Activated T-cell treated with anti-CD3 and anti-CD28 coated beads, Interleukin-2, amount 50 U/mL, for 4 hours (primary cell): ENCODE measurements at regions not wholly inside any gene's neighbourhood (a gene's known extent, or its start where the extent isn't known, plus 50 kb on each side); places are given as distances from the start of the nearest gene placed in this dataset.
"Not testable (repeated sequence)": the region's sequence is repeated elsewhere in the genome, so short reads cannot be mapped to it uniquely, and the experiment has no call there.

Experiments used
- ATAC-seq, 2 donors: fragments of 200-7000 bp; cut with Tn5 transposase; one replicate each; pipeline ENCODE4 v1.10.0; 2021
- DNase-seq: peaks from one replicate; pipeline ENCODE4 v3.0.0-alpha.2; 2020
- H3K27me3 Mint-ChIP-seq: one replicate; pipeline ENCODE4 v1.8.0; 2021; ENCODE audit warnings: low read depth, mixed read lengths
- H3K36me3 Mint-ChIP-seq: one replicate; pipeline ENCODE4 v1.8.0; 2022; ENCODE audit warnings: mixed read lengths; ENCODE audit not compliant: insufficient read depth
- H3K4me1 Mint-ChIP-seq: one replicate; pipeline ENCODE4 v1.8.0; 2021; ENCODE audit warnings: low read depth, mixed read lengths
- H3K4me3 Mint-ChIP-seq: one replicate; pipeline ENCODE4 v1.8.0; 2021; ENCODE audit warnings: mild to moderate bottlenecking, moderate library complexity, mixed read lengths
- H3K9me3 Mint-ChIP-seq: one replicate; pipeline ENCODE4 v1.8.0; 2021; ENCODE audit warnings: mixed read lengths

DNA sequence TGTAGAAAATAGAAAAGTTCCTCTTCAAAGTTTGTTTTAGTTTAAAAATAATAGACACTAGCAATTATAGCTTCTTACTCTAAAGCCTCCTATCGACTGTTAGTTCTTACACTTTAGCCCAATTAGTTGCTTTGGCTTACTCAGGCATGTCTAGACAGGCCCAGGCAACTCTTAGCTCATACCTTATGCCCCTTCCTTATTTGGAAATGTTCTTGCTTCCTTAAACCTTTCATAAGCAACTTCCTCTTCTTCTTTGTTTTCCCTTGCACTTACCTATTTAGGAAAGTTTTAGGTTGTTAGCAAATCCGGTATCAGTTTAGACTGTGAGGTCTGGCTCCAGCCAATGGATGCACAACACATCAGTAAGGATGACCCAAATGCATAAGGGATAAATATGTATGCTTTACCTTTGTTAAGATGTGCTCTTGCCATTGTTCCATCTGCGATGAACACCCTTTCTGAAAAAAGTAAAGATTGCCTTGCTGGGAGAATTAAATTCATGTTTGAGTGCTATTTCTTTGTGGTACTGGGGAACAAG lies 1277.5 kb upstream of the CNTN5 start:
- no peak for ATAC-seq
- Mint-ChIP-seq H3K4me3 (no peak overlapping the region), H3K36me3 (no peaks in the 10 kb centered on the region), H3K27me3 (no peaks in the 10 kb centered on the region), H3K9me3 (peaks cover 27% of the 10 kb centered on the region), H3K4me1 (no peaks in the 10 kb centered on the region)
- DNase-seq: no peak

DNA sequence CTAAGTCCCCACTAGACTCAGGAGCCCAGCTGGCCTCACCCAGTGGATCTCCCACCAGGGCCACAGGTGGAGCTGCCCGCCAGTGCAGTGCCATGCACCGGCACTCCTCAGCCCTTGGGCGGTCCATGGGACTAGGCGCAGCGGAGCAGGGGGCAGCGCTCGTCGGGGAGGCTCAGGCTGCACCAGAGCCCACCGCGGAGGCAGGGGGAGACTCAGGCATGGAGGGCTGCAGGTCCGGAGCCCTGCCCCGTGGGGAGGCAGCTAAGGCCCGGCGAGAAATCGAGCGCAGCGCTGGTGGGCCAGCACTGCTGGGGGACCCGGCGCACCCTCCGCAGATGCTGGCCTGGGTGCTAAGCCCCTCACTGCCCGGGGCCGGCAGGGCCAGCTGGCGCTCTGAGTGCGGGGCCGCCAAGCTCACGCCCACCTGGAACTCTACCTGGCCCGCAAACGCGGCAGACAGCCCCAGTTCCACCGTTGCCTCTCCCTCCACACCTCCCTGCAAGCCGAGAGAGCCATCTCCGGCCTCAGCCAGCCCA lies 1275.2 kb upstream of the CNTN5 start:
- H3K9me3 Mint-ChIP-seq: peaks cover 13% of the 10 kb centered on the region
- ATAC-seq: no peak
- no peaks in the 10 kb centered on the region for H3K36me3 Mint-ChIP-seq
- DNase-seq: no peak
- no peaks in the 10 kb centered on the region for H3K4me1 Mint-ChIP-seq
- no peak overlapping the region for H3K4me3 Mint-ChIP-seq
- H3K27me3 Mint-ChIP-seq: no peaks in the 10 kb centered on the region

DNA sequence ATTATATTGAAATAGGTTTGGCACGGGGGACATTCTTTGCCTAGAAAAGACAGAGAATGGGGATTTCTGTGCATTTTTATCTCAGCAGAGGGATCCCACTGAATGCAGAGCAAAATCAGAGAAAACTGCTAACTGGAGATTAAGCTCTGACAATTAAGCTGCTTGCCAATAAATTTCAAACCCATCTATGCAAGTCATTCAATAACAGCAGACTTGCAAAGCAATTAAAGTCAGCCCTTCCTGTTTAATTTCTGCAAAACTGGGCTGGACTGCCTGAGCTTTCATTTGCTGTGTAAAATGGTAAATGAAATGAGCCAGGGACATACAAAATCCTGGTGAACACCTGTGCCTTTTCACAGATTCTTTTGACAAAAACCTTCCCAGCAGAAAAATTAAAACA lies 1273.9 kb upstream of the CNTN5 start:
- Mint-ChIP-seq H3K36me3 (no peaks in the 10 kb centered on the region), H3K9me3 (peaks cover 13% of the 10 kb centered on the region), H3K4me3 (no peak overlapping the region), H3K27me3 (no peaks in the 10 kb centered on the region), H3K4me1 (no peaks in the 10 kb centered on the region)
- ATAC-seq (no peak), DNase-seq (no peak)

DNA sequence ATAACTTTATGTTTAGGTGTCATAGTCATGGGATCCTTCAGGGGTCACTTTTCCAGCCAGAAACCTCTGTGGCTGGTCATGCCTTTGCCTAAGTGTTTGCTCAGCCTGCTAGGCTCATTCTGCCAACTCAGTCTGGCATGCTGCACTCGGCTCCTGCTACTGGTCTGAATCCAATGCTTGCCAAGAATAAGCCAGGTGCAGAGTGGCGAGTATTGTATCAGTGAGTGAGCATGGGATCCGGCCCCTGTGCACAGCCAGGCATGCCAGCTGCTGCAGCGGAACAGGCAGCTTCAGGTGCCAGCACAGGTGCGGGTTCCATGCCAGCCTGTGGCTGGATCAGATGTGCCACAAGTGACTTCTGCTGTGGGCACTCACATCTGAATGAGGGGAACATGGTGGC lies 1269.3 kb upstream of the CNTN5 start:
- Mint-ChIP-seq H3K27me3 (no peaks in the 10 kb centered on the region), H3K4me1 (no peaks in the 10 kb centered on the region), H3K9me3 (no peaks in the 10 kb centered on the region), H3K4me3 (no peak overlapping the region), H3K36me3 (no peaks in the 10 kb centered on the region)
- ATAC-seq: no peak
- no peak for DNase-seq

DNA sequence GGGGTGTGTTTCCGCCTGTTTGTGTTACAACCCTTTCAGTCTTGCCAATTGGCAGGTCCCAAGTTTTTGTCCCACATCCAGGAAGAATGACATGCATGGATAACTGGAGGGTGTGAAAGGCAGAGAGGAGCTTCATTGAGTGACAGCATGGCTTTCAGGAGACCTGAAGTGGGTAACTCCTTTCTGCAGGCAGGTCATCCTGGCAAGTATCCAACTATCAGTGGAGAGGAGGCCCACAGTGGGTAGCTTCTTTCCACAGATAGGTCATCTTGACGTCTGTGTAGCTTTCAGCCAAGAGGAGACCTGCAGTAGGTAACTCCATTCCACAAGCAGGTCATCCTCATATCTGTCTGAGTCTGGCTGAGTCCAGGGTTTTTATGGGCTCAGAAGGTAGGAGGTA lies 1268.8 kb upstream of the CNTN5 start:
- H3K4me1 Mint-ChIP-seq: no peaks in the 10 kb centered on the region
- no peaks in the 10 kb centered on the region for H3K27me3 Mint-ChIP-seq
- DNase-seq: no peak
- H3K9me3 Mint-ChIP-seq: no peaks in the 10 kb centered on the region
- no peak for ATAC-seq
- no peaks in the 10 kb centered on the region for H3K36me3 Mint-ChIP-seq
- H3K4me3 Mint-ChIP-seq: no peak overlapping the region

DNA sequence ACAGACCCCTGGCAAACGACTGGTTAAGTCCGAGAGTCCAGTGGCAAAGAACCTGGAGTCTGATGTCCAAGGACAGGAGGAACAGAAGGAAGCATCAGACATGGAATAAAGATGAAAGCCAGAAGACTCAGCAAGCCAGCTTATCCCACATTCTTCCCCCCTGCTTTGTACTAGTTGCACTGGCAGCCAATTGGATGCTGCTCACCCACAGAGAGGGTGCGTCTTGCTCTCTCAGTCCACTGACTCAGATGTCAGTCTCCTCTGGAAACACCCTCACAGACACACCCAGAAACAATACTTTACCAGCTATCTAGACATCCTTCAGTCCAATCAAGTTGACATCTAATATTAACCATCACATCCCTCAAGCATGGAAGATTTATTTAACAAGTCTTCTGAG lies 1265.8 kb upstream of the CNTN5 start:
- Mint-ChIP-seq H3K4me3 (no peak overlapping the region), H3K9me3 (peaks cover 5% of the 10 kb centered on the region), H3K36me3 (no peaks in the 10 kb centered on the region), H3K27me3 (no peaks in the 10 kb centered on the region), H3K4me1 (no peaks in the 10 kb centered on the region)
- no peak for ATAC-seq
- DNase-seq: no peak

DNA sequence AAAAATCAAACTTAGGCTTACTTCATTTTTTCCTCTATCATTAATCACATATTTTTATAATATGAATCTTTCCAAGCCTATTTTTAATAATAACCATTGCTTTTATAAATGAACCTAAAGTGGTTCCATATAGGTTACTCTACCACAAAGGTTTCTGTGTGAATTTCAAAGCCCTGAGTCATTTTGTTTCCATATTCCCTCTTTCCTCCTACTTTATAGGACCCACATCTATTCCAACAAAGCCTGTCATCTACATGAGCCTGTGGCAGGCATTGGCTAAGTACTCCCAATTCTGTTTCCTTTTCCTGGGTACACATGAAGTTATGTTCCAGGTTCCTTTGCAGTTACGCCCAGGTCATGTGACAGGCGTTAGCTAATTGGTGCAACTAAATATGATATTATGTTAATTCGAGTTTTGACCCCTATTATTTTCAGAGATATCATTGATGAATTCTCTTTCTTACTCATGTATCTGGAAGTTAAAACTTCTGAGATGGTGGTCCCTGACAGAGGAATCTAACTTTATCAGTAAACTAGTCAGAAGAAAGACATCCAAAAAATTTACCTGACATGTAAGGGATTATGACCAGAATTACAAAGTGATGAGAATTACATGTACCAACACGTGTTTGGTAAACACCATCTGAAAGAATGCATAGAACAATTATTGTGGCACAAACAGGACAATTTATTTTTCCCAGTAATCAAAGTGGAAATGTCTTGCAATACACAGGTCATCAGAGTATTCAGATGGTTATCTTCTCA lies 1264.0 kb upstream of the CNTN5 start:
- Mint-ChIP-seq H3K4me3 (no peak overlapping the region), H3K4me1 (no peaks in the 10 kb centered on the region), H3K27me3 (no peaks in the 10 kb centered on the region)

DNA sequence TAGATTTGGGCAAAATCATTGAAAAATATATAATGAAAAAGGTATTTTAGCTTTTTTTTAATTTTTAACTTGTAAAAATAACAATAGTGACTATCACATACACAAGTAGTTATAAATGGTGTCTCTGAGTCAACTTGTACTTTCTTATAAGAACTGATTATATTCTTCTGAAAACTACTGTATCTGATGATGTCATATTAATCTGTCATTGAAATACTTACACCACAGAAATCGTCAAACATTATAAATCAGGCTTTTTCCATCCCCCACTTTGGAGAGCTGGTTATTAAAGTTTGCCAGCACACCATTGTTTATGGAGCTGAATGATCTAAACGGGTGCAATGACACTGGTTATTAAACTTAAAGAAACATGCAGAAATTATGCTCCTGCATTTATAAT lies 1259.6 kb upstream of the CNTN5 start:
- H3K9me3 Mint-ChIP-seq: peaks cover 8% of the 10 kb centered on the region
- no peak overlapping the region for H3K4me3 Mint-ChIP-seq
- no peaks in the 10 kb centered on the region for H3K27me3 Mint-ChIP-seq
- no peaks in the 10 kb centered on the region for H3K4me1 Mint-ChIP-seq
- no peak for ATAC-seq
- H3K36me3 Mint-ChIP-seq: no peaks in the 10 kb centered on the region
- no peak for DNase-seq

More for the DNA sequence above, 1264.0 kb upstream of the CNTN5 start:
- Mint-ChIP-seq H3K36me3 (no peaks in the 10 kb centered on the region), H3K9me3 (peaks cover 5% of the 10 kb centered on the region)
- ATAC-seq: no peak
- no peak for DNase-seq

DNA sequence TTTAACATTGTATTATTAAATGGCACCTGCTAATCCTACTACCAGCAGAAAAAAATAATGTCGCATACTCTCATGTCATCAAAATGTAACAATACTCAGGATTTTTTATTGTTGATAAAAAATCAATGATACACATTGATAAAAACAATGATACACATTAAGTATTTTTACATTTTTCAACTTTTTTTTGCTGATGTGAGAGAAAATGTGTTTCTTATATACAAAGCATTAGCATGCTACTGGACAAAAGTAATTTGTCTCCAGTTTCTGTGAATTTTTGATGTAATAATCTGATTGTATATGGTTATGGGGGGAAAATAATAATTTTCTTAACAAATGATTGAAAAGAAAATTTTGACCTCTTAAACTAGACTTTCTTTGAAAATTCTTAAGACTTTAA lies 1256.6 kb upstream of the CNTN5 start:
- H3K4me1 Mint-ChIP-seq: no peaks in the 10 kb centered on the region
- peaks cover 3% of the 10 kb centered on the region for H3K9me3 Mint-ChIP-seq
- no peaks in the 10 kb centered on the region for H3K36me3 Mint-ChIP-seq
- H3K4me3 Mint-ChIP-seq: no peak overlapping the region
- DNase-seq (no peak), ATAC-seq (no peak)
- H3K27me3 Mint-ChIP-seq: no peaks in the 10 kb centered on the region

DNA sequence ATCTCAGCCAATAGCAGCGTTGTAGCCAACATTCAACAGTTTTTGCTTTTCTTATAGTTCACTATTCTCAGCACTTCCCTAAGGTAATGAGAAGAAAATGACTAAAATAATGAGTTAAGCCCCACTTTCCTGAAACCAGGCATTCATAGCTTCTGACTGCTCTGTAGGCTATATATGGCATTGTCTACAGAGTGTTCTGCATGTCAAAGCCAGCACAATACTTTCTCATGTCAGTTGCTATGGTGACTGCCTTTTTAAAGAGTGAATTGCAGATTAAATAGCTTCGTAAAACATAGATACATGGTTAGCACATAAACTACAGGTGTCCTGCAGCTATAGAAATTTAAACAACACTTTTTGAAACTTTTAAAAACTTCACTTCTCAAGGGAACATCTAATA lies 1256.1 kb upstream of the CNTN5 start:
- DNase-seq (no peak), ATAC-seq (no peak)
- H3K4me1 Mint-ChIP-seq: no peaks in the 10 kb centered on the region
- no peak overlapping the region for H3K4me3 Mint-ChIP-seq
- no peaks in the 10 kb centered on the region for H3K36me3 Mint-ChIP-seq
- no peaks in the 10 kb centered on the region for H3K27me3 Mint-ChIP-seq
- peaks cover 3% of the 10 kb centered on the region for H3K9me3 Mint-ChIP-seq

DNA sequence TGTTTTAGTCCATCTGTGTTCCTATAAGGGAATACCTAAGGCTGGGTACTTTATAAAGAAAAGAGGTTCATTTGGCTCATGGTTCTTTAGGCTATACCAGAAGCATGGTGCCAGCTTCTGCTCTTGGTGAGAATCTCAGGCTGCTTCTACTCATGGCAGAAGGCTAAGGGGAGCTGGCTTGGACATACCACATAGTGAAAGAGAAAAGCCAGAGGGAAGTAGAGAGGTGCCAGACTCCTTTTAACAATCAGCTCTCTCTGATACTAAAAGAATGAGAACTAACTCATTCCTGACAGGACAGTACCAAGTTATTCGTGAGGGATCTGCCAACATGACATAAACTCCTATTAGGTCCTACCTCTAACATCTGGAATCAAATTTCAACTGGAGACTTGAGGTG lies 1250.2 kb upstream of the CNTN5 start:
- Mint-ChIP-seq H3K4me1 (no peaks in the 10 kb centered on the region), H3K4me3 (no peak overlapping the region), H3K27me3 (no peaks in the 10 kb centered on the region), H3K9me3 (peaks cover 4% of the 10 kb centered on the region), H3K36me3 (no peaks in the 10 kb centered on the region)
- ATAC-seq (no peak), DNase-seq (no peak)

DNA sequence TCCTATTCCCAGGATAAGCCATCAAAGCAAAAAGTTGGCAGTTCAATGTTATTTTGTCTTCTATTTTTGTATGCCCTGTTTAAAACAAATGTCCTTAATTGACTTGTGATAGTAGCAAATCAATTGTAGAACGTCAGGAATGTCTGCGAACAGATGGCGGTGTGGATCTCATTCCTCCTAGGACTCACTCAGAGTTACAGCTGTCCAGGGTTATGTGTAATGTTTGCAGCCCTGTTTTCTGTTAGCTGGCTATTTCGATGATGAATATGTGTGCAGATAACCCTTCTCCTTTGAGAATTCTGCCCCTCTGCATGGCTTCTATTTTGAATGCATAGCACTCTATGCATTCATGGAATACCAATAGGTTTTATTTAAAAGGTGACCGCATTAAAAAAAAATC lies 1248.0 kb upstream of the CNTN5 start:
- DNase-seq (no peak), ATAC-seq (no peak)
- Mint-ChIP-seq H3K4me1 (no peaks in the 10 kb centered on the region), H3K9me3 (peaks cover 4% of the 10 kb centered on the region), H3K27me3 (no peaks in the 10 kb centered on the region), H3K4me3 (no peak overlapping the region), H3K36me3 (no peaks in the 10 kb centered on the region)

DNA sequence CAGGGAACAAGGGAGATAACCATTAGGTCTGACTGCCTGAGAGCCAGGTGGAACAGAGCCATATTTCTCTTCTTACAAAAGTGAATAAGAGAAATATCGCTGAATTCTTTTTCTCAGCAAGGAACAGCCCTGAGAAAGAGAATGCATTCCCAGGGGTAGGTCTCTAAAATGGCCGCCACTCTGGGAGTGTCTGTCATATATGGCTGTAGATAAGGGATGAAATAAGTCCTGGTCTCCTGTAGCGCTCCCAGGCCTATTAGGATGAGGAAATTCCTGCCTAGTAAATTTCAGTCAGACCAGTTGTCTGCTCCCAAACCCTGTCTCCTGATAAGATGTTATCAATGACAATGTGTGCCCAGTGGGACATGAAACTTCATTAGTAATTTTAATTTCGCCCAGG lies 1236.4 kb upstream of the CNTN5 start:
- not testable (repeated sequence) for H3K27me3 Mint-ChIP-seq, H3K4me3 Mint-ChIP-seq, H3K4me1 Mint-ChIP-seq, ATAC-seq, H3K36me3 Mint-ChIP-seq, DNase-seq
- H3K9me3 Mint-ChIP-seq: peaks cover 31% of the 10 kb centered on the region

DNA sequence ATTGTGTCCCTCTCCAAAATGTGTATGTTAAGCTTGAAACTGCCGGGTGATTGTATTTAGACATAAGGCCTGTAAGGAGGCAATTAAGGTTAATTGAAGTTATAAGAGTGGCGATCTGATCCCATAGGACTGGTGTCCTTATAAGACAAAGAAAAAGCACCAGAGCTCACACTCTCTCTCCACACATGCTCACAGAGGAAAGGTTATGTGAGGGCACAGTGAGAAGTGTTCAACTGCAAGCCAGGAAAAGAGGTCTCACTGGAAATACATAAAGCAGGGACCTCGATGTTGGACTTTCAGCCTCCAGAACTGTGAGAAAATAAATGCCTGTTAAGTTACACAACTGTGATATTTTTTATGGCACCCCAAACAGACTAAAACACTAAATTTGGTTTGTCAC lies 1233.8 kb upstream of the CNTN5 start:
- H3K36me3 Mint-ChIP-seq: no peaks in the 10 kb centered on the region
- ATAC-seq (no peak), DNase-seq (no peak)
- no peak overlapping the region for H3K4me3 Mint-ChIP-seq
- H3K9me3 Mint-ChIP-seq: peaks cover 29% of the 10 kb centered on the region
- no peaks in the 10 kb centered on the region for H3K4me1 Mint-ChIP-seq
- H3K27me3 Mint-ChIP-seq: no peaks in the 10 kb centered on the region

DNA sequence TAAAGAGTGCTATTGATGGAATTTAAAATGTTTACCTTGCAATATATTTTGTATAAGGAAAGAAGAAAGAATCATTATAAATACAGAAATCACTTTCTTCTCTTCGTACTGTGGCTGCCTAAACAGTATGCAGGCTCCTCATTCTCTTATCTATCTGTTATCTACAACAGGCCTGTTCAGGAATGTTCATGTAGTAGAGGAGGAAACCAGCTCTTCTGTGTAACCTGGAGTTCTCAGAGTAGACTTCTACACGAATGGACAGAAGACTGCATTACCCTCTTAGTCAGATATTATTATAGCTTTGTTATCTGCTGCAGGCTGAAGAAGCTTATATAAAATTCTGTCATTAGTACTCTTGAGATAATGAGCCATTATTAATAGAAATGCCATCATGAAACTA lies 1225.9 kb upstream of the CNTN5 start:
- no peak overlapping the region for H3K4me3 Mint-ChIP-seq
- ATAC-seq (no peak), DNase-seq (no peak)
- no peaks in the 10 kb centered on the region for H3K27me3 Mint-ChIP-seq
- no peaks in the 10 kb centered on the region for H3K36me3 Mint-ChIP-seq
- H3K9me3 Mint-ChIP-seq: peaks cover 21% of the 10 kb centered on the region
- no peaks in the 10 kb centered on the region for H3K4me1 Mint-ChIP-seq
